GM12878 (cell line): ENCODE measurements at regions not wholly inside any gene's neighbourhood (a gene's known extent, or its start where the extent isn't known, plus 50 kb on each side); places are given as distances from the start of the nearest gene placed in this dataset.

Source experiments
- ATAC-seq: fragments of 200-7000 bp; cut with Tn5 transposase; 3 replicates; pipeline ENCODE4 v1.9.1; 2020; ENCODE audit warnings: mild to moderate bottlenecking, moderate library complexity
- BruUV-seq: library from RNA; stranded (reverse); fragments of 400-500 nt; replicated peaks from 2 replicates; lab custom pipeline; 2021; lab: Mats Ljungman, UMichigan
- CTCF ChIA-PET: fragments of 300-600 bp; sonication (Branson Sonifier 250); formaldehyde crosslinking; extraction: SDS; loops from one replicate; lab custom pipeline; 2021; ENCODE audit warnings: inconsistent platforms; lab: Yijun Ruan, JAX
- POLR2A ChIA-PET: fragments of 350-600 bp; formaldehyde crosslinking; extraction: SDS; loops from one replicate; lab custom pipeline; 2021; ENCODE audit warnings: inconsistent platforms; lab: Charles Lee
- RAD21 ChIA-PET: fragments of 300-600 bp; sonication (Branson Sonifier 250); formaldehyde crosslinking; loops from one replicate; lab custom pipeline; 2023; ENCODE audit warnings: antibody characterized with exemption; ENCODE audit not compliant: unreplicated experiment; lab: Charles Lee
- SMC1A ChIA-PET: fragments of 300-600 bp; sonication (Branson Sonifier 250); formaldehyde crosslinking; loops from one replicate; lab custom pipeline; 2023; ENCODE audit not compliant: unreplicated experiment, uncharacterized antibody; lab: Charles Lee
- DNase-seq: peaks from one replicate; pipeline ENCODE4 v3.0.0-alpha.2; 2011; ENCODE audit warnings: low read depth, low spot score
- FAIRE-seq: peaks from 3 replicates; lab custom pipeline; 2011; peaks lifted over from hg19 to GRCh38; lab: Jason Lieb, UNC
- H2AFZ ChIP-seq: 2 replicates; pipeline ENCODE4 v1.6.0; 2011; ENCODE audit warnings: low read depth, low read length, control low read depth; ENCODE audit not compliant: control insufficient read depth
- H3K27ac ChIP-seq: 2 replicates; pipeline ENCODE4 v1.5.1; 2011; ENCODE audit warnings: control low read depth; ENCODE audit not compliant: control insufficient read depth, insufficient read depth
- H3K27me3 ChIP-seq, 2 experiments: replicated peaks in 1 of 2; 2 replicates each; pipeline versions ENCODE4 v1.6.0 to v1.6.1; 2011; ENCODE audit warnings: low read length in 1 of 2; ENCODE audit not compliant: control insufficient read depth in 2 of 2, insufficient read depth in 2 of 2
- H3K36me3 ChIP-seq, 2 experiments: 2 replicates each; pipeline ENCODE4 v1.5.1; 2011; ENCODE audit warnings: low read length in 1 of 2; ENCODE audit not compliant: control insufficient read depth in 2 of 2, insufficient read depth in 2 of 2
- H3K4me1 ChIP-seq: 2 replicates; pipeline ENCODE4 v1.6.1; 2011; ENCODE audit warnings: mild to moderate bottlenecking, low read length, moderate library complexity, mixed read lengths; ENCODE audit not compliant: control insufficient read depth, insufficient read depth
- H3K4me2 ChIP-seq: 2 replicates; pipeline ENCODE4 v1.6.0; 2011; ENCODE audit warnings: control low read depth; ENCODE audit not compliant: control insufficient read depth, insufficient read depth
- H3K4me3 ChIP-seq: fragments of 200-600 bp; sonication (generic); 2 replicates; pipeline ENCODE4 v1.5.1; 2016
- H3K79me2 ChIP-seq: 2 replicates; pipeline ENCODE4 v1.6.0; 2011; ENCODE audit warnings: low read length; ENCODE audit not compliant: control insufficient read depth, insufficient read depth
- H3K9ac ChIP-seq: 2 replicates; pipeline ENCODE4 v1.8.0; 2011; ENCODE audit warnings: low read length, control low read depth, mixed read lengths; ENCODE audit not compliant: control insufficient read depth, insufficient read depth
- H3K9me3 ChIP-seq: replicated peaks from 3 replicates; pipeline ENCODE4 v1.5.1; 2011; ENCODE audit warnings: mild to moderate bottlenecking, low read length; ENCODE audit not compliant: control insufficient read depth, insufficient read depth
- H4K20me1 ChIP-seq: 2 replicates; pipeline ENCODE4 v1.6.0; 2011; ENCODE audit not compliant: control insufficient read depth, insufficient read depth
- ATF3 ChIP-seq: IDR thresholded peaks from 2 replicates; pipeline ENCODE4 v1.6.1; 2011; ENCODE audit warnings: low read depth, mild to moderate bottlenecking, low read length, moderate library complexity, borderline replicate concordance; ENCODE audit errors: extremely low read depth
- CREB1 ChIP-seq: IDR thresholded peaks from 2 replicates; pipeline ENCODE4 v1.6.1; 2012; ENCODE audit warnings: low read depth, mild to moderate bottlenecking, inconsistent platforms
- CTCF ChIP-seq, 3 experiments: IDR thresholded peaks in 2 of 3; conservative IDR thresholded peaks in 1 of 3; 2 replicates each; pipeline ENCODE4 v1.5.1; 2011; ENCODE audit warnings: low read depth in 3 of 3, low read length in 3 of 3, mild to moderate bottlenecking in 3 of 3, control low read depth in 2 of 3, moderate library complexity in 2 of 3, inconsistent platforms in 1 of 3, mixed read lengths in 1 of 3; ENCODE audit not compliant: control insufficient read depth in 2 of 3, insufficient read depth in 1 of 3; ENCODE audit errors: extremely low read depth in 1 of 3
- CUX1 ChIP-seq: IDR thresholded peaks from 2 replicates; pipeline ENCODE4 v1.6.1; 2012; ENCODE audit warnings: improper control_type of control experiment, low read depth, low read length; ENCODE audit not compliant: insufficient replicate concordance
- DPF2 ChIP-seq: fragments of 450-650 bp; IDR thresholded peaks from 2 replicates; pipeline ENCODE4 v1.6.1; 2017; ENCODE audit warnings: mild to moderate bottlenecking
- EP300 ChIP-seq, 2 experiments: fragments of 150-350 bp in 1 of 2; IDR thresholded peaks; 2 replicates each; pipeline ENCODE4 v1.6.1; 2011 to 2012; ENCODE audit warnings: low read depth in 2 of 2, low read length in 2 of 2, borderline replicate concordance in 1 of 2, improper control_type of control experiment in 1 of 2, inconsistent platforms in 1 of 2; ENCODE audit not compliant: control insufficient read depth in 1 of 2
- FOXM1 ChIP-seq: IDR thresholded peaks from 2 replicates; pipeline ENCODE4 v1.6.1; 2012; ENCODE audit warnings: low read depth, mild to moderate bottlenecking, inconsistent platforms, low read length, moderate library complexity
- PML ChIP-seq: IDR thresholded peaks from 2 replicates; pipeline ENCODE4 v1.6.1; 2012; ENCODE audit warnings: low read length, inconsistent platforms
- SMAD5 ChIP-seq: IDR thresholded peaks from 2 replicates; pipeline ENCODE4 v1.6.1; 2016; ENCODE audit warnings: antibody characterized with exemption, low read depth
- SMARCA5 ChIP-seq: fragments of 450-650 bp; IDR thresholded peaks from 2 replicates; pipeline ENCODE4 v1.6.1; 2017; ENCODE audit warnings: mild to moderate bottlenecking
- SMC3 ChIP-seq: IDR thresholded peaks from 2 replicates; pipeline ENCODE4 v1.6.1; 2011; ENCODE audit warnings: low read length, improper control_type of control experiment, borderline replicate concordance
- SREBF1 ChIP-seq: IDR thresholded peaks from 2 replicates; pipeline ENCODE4 v1.6.1; 2012; ENCODE audit warnings: mild to moderate bottlenecking, low read length
- ZNF622 ChIP-seq: fragments of 450-650 bp; IDR thresholded peaks from 2 replicates; pipeline ENCODE4 v1.6.1; 2017; ENCODE audit warnings: mild to moderate bottlenecking, inconsistent platforms
- WGBS: methylation state at CpG from one replicate; pipeline ENCODE4 v1.1.6; 2016; ENCODE audit warnings: low lambda C conversion rate; ENCODE audit not compliant: insufficient replicate concordance, insufficient coverage; ENCODE audit errors: missing lambda C conversion rate; 5-methylcytosine and 5-hydroxymethylcytosine counted together
- in situ Hi-C: fragments of 300-500 bp; cut with MboI; formaldehyde crosslinking; loops from 9 replicates; pipeline ENCODE4 v1.14.3; 2018; ENCODE audit warnings: mixed read lengths
- intact Hi-C: fragments of 100-400 bp; cut with micrococcal nuclease; formaldehyde crosslinking; loops from one replicate; pipeline ENCODE4 v1.14.2; 2022; ENCODE audit not compliant: unreplicated experiment
- TF ChIP-seq, protein P1 (sequence below): fragments of 450-650 bp; formaldehyde crosslinking; IDR thresholded peaks from 2 replicates; pipeline ENCODE4 v1.4.0; 2020; ENCODE audit warnings: mild to moderate bottlenecking, moderate library complexity

DNA sequence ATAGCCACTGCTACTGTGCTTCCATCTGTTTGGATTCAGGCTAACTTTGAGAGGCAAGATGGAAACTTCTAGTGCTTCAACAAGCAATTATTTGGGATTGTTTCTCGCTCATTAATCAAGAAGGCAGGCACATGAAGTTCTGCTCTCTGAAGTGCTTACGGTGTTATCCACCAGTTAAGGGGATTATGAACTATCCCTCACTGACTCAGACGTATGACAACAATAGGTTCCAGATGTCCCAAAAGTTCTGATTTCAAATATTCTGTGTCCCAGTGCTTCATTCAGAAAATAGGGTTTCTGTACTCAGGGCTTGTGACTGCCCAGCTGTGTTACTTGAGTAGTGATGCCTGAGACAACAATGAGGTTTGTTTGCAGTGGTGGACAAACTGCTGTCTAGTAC lies 81.0 kb downstream of the HACD1 start:
- Histone ChIP-seq H3K4me3 (no peak overlapping the region), H3K4me1 (no peaks in the 10 kb centered on the region), H3K9ac (no peak overlapping the region), H3K27ac (no peak overlapping the region), H2AFZ (no peak overlapping the region), H3K36me3 (no peaks in the 10 kb centered on the region), H4K20me1 (no peaks in the 10 kb centered on the region), H3K9me3 (no peaks in the 10 kb centered on the region; the same call in 2 of the 3 replicates), H3K4me2 (no peak overlapping the region), H3K27me3 (no peaks in the 10 kb centered on the region), H3K79me2 (no peaks in the 10 kb centered on the region)
- FAIRE-seq = no peak
- POLR2A ChIA-PET = interaction anchor here (0.6 kb wide), 1 partner anchor 76 kb away, joined by 6 read pairs; no protein-coding TSS in a partner anchor
- intact Hi-C loops (no loop called here), in situ Hi-C loops (no loop called here)
- no peak for DNase-seq
- WGBS = 79% methylated on average over 3 of the region's 3 CpGs
- no peak for ATAC-seq
- no TSS peak for BruUV-seq
- CTCF ChIA-PET = no interaction called here
- RAD21 ChIA-PET = no interaction called here
- SMC1A ChIA-PET = no interaction called here
- no peak for TF ChIP-seq CUX1
- no peak for TF ChIP-seq CREB1
- TF ChIP-seq SMC3 = no peak
- no peak for TF ChIP-seq ATF3
- no peak for TF ChIP-seq ZNF622
- no peak for TF ChIP-seq SMAD5
- no peak for TF ChIP-seq SREBF1
- TF ChIP-seq CTCF (IDR thresholded peaks at IDR 0.05 in 2 of 3, conservative IDR thresholded peaks at IDR 0.05 in 1 of 3; ENCODE audit: control insufficient read depth in 2 of 3, extremely low read depth in 1 of 3, insufficient read depth in 1 of 3, low read depth in 3 of 3, low read length in 3 of 3) = no peak
- TF ChIP-seq, protein P1, sequence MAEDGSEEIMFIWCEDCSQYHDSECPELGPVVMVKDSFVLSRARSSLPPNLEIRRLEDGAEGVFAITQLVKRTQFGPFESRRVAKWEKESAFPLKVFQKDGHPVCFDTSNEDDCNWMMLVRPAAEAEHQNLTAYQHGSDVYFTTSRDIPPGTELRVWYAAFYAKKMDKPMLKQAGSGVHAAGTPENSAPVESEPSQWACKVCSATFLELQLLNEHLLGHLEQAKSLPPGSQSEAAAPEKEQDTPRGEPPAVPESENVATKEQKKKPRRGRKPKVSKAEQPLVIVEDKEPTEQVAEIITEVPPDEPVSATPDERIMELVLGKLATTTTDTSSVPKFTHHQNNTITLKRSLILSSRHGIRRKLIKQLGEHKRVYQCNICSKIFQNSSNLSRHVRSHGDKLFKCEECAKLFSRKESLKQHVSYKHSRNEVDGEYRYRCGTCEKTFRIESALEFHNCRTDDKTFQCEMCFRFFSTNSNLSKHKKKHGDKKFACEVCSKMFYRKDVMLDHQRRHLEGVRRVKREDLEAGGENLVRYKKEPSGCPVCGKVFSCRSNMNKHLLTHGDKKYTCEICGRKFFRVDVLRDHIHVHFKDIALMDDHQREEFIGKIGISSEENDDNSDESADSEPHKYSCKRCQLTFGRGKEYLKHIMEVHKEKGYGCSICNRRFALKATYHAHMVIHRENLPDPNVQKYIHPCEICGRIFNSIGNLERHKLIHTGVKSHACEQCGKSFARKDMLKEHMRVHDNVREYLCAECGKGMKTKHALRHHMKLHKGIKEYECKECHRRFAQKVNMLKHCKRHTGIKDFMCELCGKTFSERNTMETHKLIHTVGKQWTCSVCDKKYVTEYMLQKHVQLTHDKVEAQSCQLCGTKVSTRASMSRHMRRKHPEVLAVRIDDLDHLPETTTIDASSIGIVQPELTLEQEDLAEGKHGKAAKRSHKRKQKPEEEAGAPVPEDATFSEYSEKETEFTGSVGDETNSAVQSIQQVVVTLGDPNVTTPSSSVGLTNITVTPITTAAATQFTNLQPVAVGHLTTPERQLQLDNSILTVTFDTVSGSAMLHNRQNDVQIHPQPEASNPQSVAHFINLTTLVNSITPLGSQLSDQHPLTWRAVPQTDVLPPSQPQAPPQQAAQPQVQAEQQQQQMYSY (CRISPR knock-in tag) = no peak
- TF ChIP-seq DPF2 = no peak
- no peak for TF ChIP-seq EP300 (IDR thresholded peaks at IDR 0.05; ENCODE audit: borderline replicate concordance in 1 of 2, control insufficient read depth in 1 of 2, low read depth in 2 of 2, low read length in 2 of 2)
- no peak for TF ChIP-seq PML
- no peak for TF ChIP-seq SMARCA5
- TF ChIP-seq FOXM1 = no peak
